LNCAP (cell line): ENCODE measurements at regions not wholly inside any gene's neighbourhood (a gene's known extent, or its start where the extent isn't known, plus 50 kb on each side); places are given as distances from the start of the nearest gene placed in this dataset.

Experiments used
- CTCF ChIP-seq: fragments of 450-650 bp; IDR thresholded peaks from 2 replicates; pipeline ENCODE4 v1.5.1; 2017; ENCODE audit warnings: mild to moderate bottlenecking

DNA sequence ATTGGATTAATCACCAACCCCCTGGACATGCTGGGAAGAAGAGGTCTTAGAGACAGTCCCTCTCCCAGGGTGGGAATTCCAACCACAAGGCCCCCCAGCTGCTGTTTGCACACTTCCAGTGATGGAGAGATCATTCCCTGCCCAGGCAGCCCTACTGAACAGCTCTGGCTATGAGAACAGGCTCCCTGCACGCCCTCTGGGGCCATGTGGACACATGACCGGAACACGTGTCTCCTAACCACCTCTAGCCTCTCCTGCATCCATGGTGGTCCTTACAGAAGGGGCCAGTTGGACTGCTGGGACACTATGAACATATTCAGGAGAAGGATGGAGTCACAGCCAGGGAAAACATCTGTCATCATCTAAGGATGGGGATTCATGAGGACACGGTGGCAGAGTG, 196.2 kb downstream of the MN1 start:
- no peak for TF ChIP-seq CTCF

DNA sequence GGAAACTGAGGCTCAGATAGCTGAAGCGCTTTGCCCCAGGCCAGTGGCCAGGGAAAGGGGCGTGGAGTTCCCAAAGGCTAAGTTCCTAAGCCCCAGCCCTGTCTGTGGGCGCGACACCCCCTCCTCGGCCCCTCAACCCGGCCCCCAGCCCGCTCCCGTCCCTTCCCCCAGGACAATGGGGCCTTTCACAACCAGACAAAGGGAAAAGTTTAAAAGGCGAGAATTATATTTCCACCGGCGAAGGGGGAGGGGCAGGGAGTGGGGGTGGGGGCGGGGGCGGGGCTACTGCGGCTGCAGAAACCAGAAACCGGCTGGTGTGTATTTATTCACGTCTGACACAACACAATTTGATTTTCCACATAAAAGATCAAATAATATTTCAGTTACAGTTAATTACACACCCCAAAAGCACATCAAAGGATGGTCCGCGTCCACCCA, 192.1 kb downstream of the MN1 start:
- no peak for TF ChIP-seq CTCF

DNA sequence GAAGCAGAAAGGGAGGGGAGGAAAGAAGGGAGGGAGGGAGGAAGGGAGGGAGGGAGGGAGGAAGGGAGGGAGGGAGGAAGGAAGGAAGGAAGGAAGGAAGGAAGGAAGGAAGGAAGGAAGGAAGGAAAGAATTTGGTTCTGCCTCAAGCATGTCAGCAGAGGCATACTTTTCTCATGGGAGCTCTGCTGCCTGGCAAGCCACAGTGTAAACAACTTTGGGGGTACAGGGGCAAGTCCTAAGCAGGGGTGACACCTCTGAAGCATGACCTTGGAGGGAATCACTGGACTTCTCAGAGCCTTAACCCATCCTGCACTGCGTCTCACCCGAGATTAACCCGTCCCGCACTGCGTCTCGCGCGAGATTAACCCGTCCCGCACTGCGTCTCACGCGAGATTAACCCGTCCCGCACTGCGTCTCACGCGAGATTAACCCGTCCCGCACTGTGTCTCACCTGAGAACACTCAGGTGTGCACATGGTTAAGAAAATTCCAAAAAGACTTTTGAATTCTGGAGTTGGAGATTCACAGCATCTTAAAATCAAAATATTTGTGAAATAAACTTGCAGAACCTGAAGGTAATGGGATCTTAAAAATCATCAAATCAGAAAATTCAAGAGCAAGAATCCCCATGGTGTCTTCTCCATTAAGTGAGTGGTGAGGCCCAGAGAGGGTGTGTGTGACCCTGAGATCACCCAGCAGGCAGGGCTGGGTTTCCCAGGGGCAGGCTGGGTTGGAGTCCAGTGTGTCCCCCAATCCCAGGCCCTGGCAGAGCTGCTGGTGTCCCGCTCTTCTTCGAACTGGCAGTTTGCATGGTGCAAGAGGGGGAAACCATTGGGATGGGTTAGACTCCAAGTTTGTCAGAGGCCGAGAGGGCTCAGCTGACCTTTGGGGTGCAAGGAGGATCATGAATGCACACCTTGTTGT, 190.4 kb downstream of the MN1 start:
- no peak for TF ChIP-seq CTCF

GRCh38 chr22:27612115-27612514, 189.4 kb downstream of the MN1 start:
- no peak for TF ChIP-seq CTCF

DNA sequence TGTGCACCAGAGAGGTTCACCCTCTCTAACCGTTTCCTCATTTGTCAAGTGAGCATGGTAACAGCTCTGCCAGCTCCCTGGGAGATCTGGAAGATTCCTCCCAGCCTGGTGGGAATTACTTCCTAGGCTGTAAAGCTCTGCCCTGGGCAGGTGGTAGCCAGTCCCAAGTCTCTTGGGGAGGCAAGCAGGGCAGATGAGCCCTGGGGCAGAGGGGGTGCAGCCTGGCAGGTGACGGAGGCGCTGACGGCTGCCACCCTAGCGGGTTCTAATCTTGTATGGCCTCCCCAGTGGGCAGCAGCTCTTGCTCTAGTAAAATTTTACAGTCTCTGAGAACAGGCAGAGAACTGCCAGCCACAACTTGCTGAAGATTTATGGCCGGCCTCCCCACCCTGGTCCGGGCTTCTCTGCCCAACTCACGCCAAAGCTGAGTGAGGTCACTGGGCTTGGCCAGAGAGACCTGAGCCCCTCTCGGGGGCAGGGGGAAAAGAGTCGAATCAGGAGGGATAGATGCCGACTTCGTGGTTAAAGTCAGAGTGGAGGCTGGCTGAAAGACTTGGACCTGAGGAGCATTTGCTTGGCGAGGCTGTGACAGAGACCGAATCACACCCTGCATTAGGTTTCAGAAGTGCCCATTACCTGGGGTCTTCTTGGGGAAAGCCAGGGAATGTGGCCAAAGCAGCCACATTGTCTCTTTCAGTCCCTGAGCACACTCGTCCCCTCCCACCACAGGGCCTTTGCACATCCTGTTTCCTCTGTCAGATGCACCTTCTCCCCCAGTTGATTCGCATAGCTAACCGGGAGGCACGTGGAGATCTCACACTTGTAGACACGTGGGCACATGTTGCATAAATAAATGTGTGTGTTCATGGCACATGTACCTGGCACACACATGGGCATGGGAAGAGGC, 188.2 kb downstream of the MN1 start:
- no peak for TF ChIP-seq CTCF

GRCh38 chr22:27614006-27614649, 187.4 kb downstream of the MN1 start:
- no peak for TF ChIP-seq CTCF

GRCh38 chr22:27614650-27615007, 186.9 kb downstream of the MN1 start:
- no peak for TF ChIP-seq CTCF
